Vagina (tissue), 2 donors: ENCODE measurements at regions not wholly inside any gene's neighbourhood (a gene's known extent, or its start where the extent isn't known, plus 50 kb on each side); places are given as distances from the start of the nearest gene placed in this dataset.

Experiments used
- CTCF ChIP-seq, 3 experiments: fragments of 450-650 bp in 2 of 3; fragments of 200-600 bp in 1 of 3; sonication (generic) in 1 of 3; IDR thresholded peaks; one replicate each; pipeline ENCODE4 v1.5.1; 2017 to 2019; ENCODE audit warnings: antibody characterized with exemption in 3 of 3, mild to moderate bottlenecking in 2 of 3, moderate library complexity in 2 of 3
- POLR2A ChIP-seq, 2 donors: fragments of 450-650 bp; IDR thresholded peaks; one replicate each; pipeline ENCODE4 v1.6.1; 2017; ENCODE audit warnings: antibody characterized with exemption in 2 of 2, mild to moderate bottlenecking in 2 of 2, moderate library complexity in 2 of 2
- POLR2AphosphoS5 ChIP-seq, 2 donors: sonication (generic); formaldehyde crosslinking; IDR thresholded peaks; one replicate each; pipeline ENCODE4 v1.9.0; 2017; ENCODE audit warnings: antibody characterized with exemption in 2 of 2, mild to moderate bottlenecking in 2 of 2, low read depth in 1 of 2; ENCODE audit not compliant: insufficient read depth in 1 of 2

- TF ChIP-seq CTCF (IDR thresholded peaks at IDR 0.05) (no peak), POLR2AphosphoS5 (IDR thresholded peaks at IDR 0.05; ENCODE audit: insufficient read depth in 1 of 2, low read depth in 1 of 2) (no peak), POLR2A (IDR thresholded peaks at IDR 0.05) (no peak)
Observed at GRCh38 chr2:187867165-187867564, 312.9 kb upstream of the TFPI start.
